Hepatocyte (in vitro differentiated cells): ENCODE measurements at regions not wholly inside any gene's neighbourhood (a gene's known extent, or its start where the extent isn't known, plus 50 kb on each side); places are given as distances from the start of the nearest gene placed in this dataset.

ENCODE experiments used
- EZH2phosphoT487 ChIP-seq: fragments of 200-600 bp; sonication (generic); IDR thresholded peaks from one replicate; pipeline ENCODE4 v1.6.1; 2018; ENCODE audit warnings: antibody characterized with exemption, mild to moderate bottlenecking, low read depth, moderate library complexity; ENCODE audit not compliant: unreplicated experiment, severe bottlenecking
- TF ChIP-seq, protein P1 (sequence below): fragments of 200-600 bp; sonication (generic); IDR thresholded peaks from 2 replicates; pipeline ENCODE4 v1.5.1; 2016; ENCODE audit warnings: antibody characterized with exemption, mild to moderate bottlenecking; ENCODE audit not compliant: poor library complexity

DNA sequence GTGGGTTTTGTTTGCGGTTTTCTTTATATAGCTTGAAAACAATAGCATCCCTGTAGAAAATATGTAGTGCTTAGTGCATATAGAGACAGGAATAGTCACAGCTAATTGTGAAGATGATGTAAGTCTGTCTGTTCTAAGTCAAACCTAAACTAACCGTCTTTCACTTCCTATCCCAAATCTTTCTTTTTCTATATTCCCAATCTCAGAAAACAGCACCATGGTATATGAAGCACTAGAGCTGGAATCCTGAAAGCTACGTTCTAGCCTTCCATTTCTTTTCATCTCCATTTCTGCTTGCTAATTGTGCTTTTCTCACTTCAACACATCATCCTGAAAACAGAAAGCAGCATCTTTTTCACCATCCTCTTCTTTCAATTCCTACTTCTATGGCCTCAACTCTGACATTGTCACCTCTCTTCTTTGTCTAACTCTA lies 1235.5 kb downstream of the ROBO2 start:
- TF ChIP-seq, protein P1, sequence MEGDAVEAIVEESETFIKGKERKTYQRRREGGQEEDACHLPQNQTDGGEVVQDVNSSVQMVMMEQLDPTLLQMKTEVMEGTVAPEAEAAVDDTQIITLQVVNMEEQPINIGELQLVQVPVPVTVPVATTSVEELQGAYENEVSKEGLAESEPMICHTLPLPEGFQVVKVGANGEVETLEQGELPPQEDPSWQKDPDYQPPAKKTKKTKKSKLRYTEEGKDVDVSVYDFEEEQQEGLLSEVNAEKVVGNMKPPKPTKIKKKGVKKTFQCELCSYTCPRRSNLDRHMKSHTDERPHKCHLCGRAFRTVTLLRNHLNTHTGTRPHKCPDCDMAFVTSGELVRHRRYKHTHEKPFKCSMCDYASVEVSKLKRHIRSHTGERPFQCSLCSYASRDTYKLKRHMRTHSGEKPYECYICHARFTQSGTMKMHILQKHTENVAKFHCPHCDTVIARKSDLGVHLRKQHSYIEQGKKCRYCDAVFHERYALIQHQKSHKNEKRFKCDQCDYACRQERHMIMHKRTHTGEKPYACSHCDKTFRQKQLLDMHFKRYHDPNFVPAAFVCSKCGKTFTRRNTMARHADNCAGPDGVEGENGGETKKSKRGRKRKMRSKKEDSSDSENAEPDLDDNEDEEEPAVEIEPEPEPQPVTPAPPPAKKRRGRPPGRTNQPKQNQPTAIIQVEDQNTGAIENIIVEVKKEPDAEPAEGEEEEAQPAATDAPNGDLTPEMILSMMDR = no peak
- TF ChIP-seq EZH2phosphoT487 = no peak
